Cardiac muscle cell (in vitro differentiated cells and primary cell): ENCODE measurements at regions not wholly inside any gene's neighbourhood (a gene's known extent, or its start where the extent isn't known, plus 50 kb on each side); places are given as distances from the start of the nearest gene placed in this dataset.

Source experiments
- DNase-seq, 2 donors: peaks; one replicate each; pipeline versions ENCODE4 v3.0.0 to v3.0.0-alpha.2; 2010 to 2017; ENCODE audit warnings: low read depth in 1 of 2, low spot score in 1 of 2
- H3K27ac ChIP-seq: fragments of 200-600 bp; sonication (generic); 2 replicates; pipeline ENCODE4 v1.5.1; 2016
- H3K27me3 ChIP-seq: fragments of 200-600 bp; sonication (generic); 2 replicates; pipeline ENCODE4 v1.6.0; 2016; ENCODE audit warnings: control low read depth
- H3K36me3 ChIP-seq: fragments of 200-600 bp; sonication (generic); 2 replicates; pipeline ENCODE4 v1.5.1; 2016; ENCODE audit warnings: control low read depth
- H3K4me1 ChIP-seq: fragments of 200-600 bp; sonication (generic); 2 replicates; pipeline ENCODE4 v1.8.1; 2017; ENCODE audit warnings: low read depth, mild to moderate bottlenecking, mixed run types
- H3K4me3 ChIP-seq: fragments of 200-600 bp; sonication (generic); 2 replicates; pipeline ENCODE4 v1.5.1; 2016; ENCODE audit warnings: mild to moderate bottlenecking
- H3K9me3 ChIP-seq: fragments of 200-600 bp; sonication (generic); 2 replicates; pipeline ENCODE4 v1.5.1; 2017; ENCODE audit warnings: low read depth, mild to moderate bottlenecking, control low read depth
- CTCF ChIP-seq: IDR thresholded peaks from 2 replicates; pipeline ENCODE4 v1.5.1; 2012; ENCODE audit warnings: low read depth, mild to moderate bottlenecking, low read length

GRCh38 chr15:62899090-62899493, 143.5 kb upstream of the TPM1 start:
- Histone ChIP-seq H3K27me3 (no peaks in the 10 kb centered on the region), H3K27ac (peak overlapping the region; percentile 64), H3K4me3 (no peak overlapping the region), H3K4me1 (peaks cover 83% of the 10 kb centered on the region), H3K9me3 (no peaks in the 10 kb centered on the region), H3K36me3 (no peaks in the 10 kb centered on the region)
- TF ChIP-seq CTCF = no peak
- DNase-seq = peak in 1 of 2 donors; percentile 78

GRCh38 chr15:62900071-62900802, 142.3 kb upstream of the TPM1 start:
- no peak for TF ChIP-seq CTCF
- no peak for DNase-seq

GRCh38 chr15:62901087-62901486, 141.5 kb upstream of the TPM1 start:
- H3K4me3 ChIP-seq = no peak overlapping the region
- no peak for DNase-seq
- no peaks in the 10 kb centered on the region for H3K9me3 ChIP-seq
- TF ChIP-seq CTCF = no peak
- H3K4me1 ChIP-seq = peaks cover 70% of the 10 kb centered on the region
- H3K27me3 ChIP-seq = no peaks in the 10 kb centered on the region
- peak overlapping the region; percentile 64 for H3K27ac ChIP-seq
- no peaks in the 10 kb centered on the region for H3K36me3 ChIP-seq

More at GRCh38 chr15:62900071-62900802, 142.3 kb upstream of the TPM1 start:
- no peaks in the 10 kb centered on the region for H3K9me3 ChIP-seq
- H3K27ac ChIP-seq = peak overlapping the region; percentile 64
- H3K27me3 ChIP-seq = no peaks in the 10 kb centered on the region
- H3K36me3 ChIP-seq = no peaks in the 10 kb centered on the region
- H3K4me3 ChIP-seq = no peak overlapping the region
- H3K4me1 ChIP-seq = peaks cover 79% of the 10 kb centered on the region

GRCh38 chr15:62901909-62902546, 140.5 kb upstream of the TPM1 start:
- Histone ChIP-seq H3K4me3 (no peak overlapping the region), H3K9me3 (no peaks in the 10 kb centered on the region), H3K27ac (peak overlapping the region; percentile 64), H3K36me3 (no peaks in the 10 kb centered on the region), H3K4me1 (peaks cover 61% of the 10 kb centered on the region), H3K27me3 (no peaks in the 10 kb centered on the region)
- DNase-seq = no peak
- TF ChIP-seq CTCF = no peak

- no peak overlapping the region for H3K27ac ChIP-seq
- H3K36me3 ChIP-seq = no peaks in the 10 kb centered on the region
- no peaks in the 10 kb centered on the region for H3K9me3 ChIP-seq
- H3K4me3 ChIP-seq = no peak overlapping the region
- peaks cover 54% of the 10 kb centered on the region for H3K4me1 ChIP-seq
- no peaks in the 10 kb centered on the region for H3K27me3 ChIP-seq
- no peak for TF ChIP-seq CTCF
- DNase-seq = no peak
These were observed 139.7 kb upstream of the TPM1 start for GRCh38 chr15:62902821-62903220.
